IPS-18a (cell line): ENCODE measurements at regions not wholly inside any gene's neighbourhood (a gene's known extent, or its start where the extent isn't known, plus 50 kb on each side); places are given as distances from the start of the nearest gene placed in this dataset.
"Not testable (repeated sequence)": the region's sequence is repeated elsewhere in the genome, so short reads cannot be mapped to it uniquely, and the experiment has no call there.

ENCODE experiments used
- H3K27ac ChIP-seq: one replicate; pipeline ENCODE4 v1.5.1; 2013; ENCODE audit warnings: low read length
- H3K27me3 ChIP-seq: one replicate; pipeline ENCODE4 v1.6.1; 2013; ENCODE audit warnings: mild to moderate bottlenecking, low read length; ENCODE audit not compliant: control insufficient read depth, insufficient read depth
- H3K36me3 ChIP-seq: one replicate; pipeline ENCODE4 v1.6.1; 2013; ENCODE audit warnings: low read depth, low read length; ENCODE audit not compliant: control insufficient read depth
- H3K4me1 ChIP-seq: one replicate; pipeline ENCODE4 v1.6.1; 2013; ENCODE audit warnings: low read depth, low read length; ENCODE audit not compliant: control insufficient read depth
- H3K4me3 ChIP-seq: one replicate; pipeline ENCODE4 v1.5.1; 2013; ENCODE audit warnings: low read length
- H3K9ac ChIP-seq: one replicate; pipeline ENCODE4 v1.6.1; 2013; ENCODE audit warnings: mild to moderate bottlenecking, low read length, moderate library complexity
- H3K9me3 ChIP-seq: one replicate; pipeline ENCODE4 v1.6.1; 2013; ENCODE audit warnings: low read depth, low read length; ENCODE audit not compliant: control insufficient read depth

GRCh38 chr6:26179675-26180074 is 92.4 kb downstream of the HFE start:
- no peaks in the 10 kb centered on the region for H3K9me3 ChIP-seq
- H3K9ac ChIP-seq: no peak overlapping the region
- peaks cover 10% of the 10 kb centered on the region for H3K4me1 ChIP-seq
- H3K27me3 ChIP-seq: no peaks in the 10 kb centered on the region
- no peak overlapping the region for H3K4me3 ChIP-seq
- no peak overlapping the region for H3K27ac ChIP-seq
- H3K36me3 ChIP-seq: no peaks in the 10 kb centered on the region

GRCh38 chr6:26180346-26180745 is 93.1 kb downstream of the HFE start:
- Histone ChIP-seq H3K9ac (no peak overlapping the region), H3K4me3 (no peak overlapping the region), H3K4me1 (peaks cover 16% of the 10 kb centered on the region), H3K27ac (no peak overlapping the region), H3K36me3 (no peaks in the 10 kb centered on the region), H3K9me3 (no peaks in the 10 kb centered on the region), H3K27me3 (no peaks in the 10 kb centered on the region)

GRCh38 chr6:26183237-26183580 is 96.0 kb downstream of the HFE start:
- H3K9ac ChIP-seq: peak overlapping the region; percentile 98
- H3K9me3 ChIP-seq: no peaks in the 10 kb centered on the region
- H3K36me3 ChIP-seq: no peaks in the 10 kb centered on the region
- H3K4me3 ChIP-seq: peak overlapping the region; percentile 90
- H3K4me1 ChIP-seq: peaks cover 33% of the 10 kb centered on the region
- H3K27me3 ChIP-seq: no peaks in the 10 kb centered on the region
- H3K27ac ChIP-seq: peak overlapping the region; percentile 99

- Histone ChIP-seq H3K9ac (peak overlapping the region; percentile 98), H3K9me3 (no peaks in the 10 kb centered on the region), H3K27me3 (no peaks in the 10 kb centered on the region), H3K27ac (peak overlapping the region; percentile 99), H3K4me3 (peak overlapping the region; percentile 90), H3K4me1 (peaks cover 33% of the 10 kb centered on the region), H3K36me3 (no peaks in the 10 kb centered on the region)
Observed at GRCh38 chr6:26183581-26184366, 96.5 kb downstream of the HFE start.

GRCh38 chr6:26184367-26184891 is 97.2 kb downstream of the HFE start:
- no peaks in the 10 kb centered on the region for H3K27me3 ChIP-seq
- H3K9ac ChIP-seq: peak overlapping the region; percentile 98
- H3K9me3 ChIP-seq: no peaks in the 10 kb centered on the region
- peaks cover 33% of the 10 kb centered on the region for H3K4me1 ChIP-seq
- H3K36me3 ChIP-seq: no peaks in the 10 kb centered on the region
- peak overlapping the region; percentile 99 for H3K27ac ChIP-seq
- H3K4me3 ChIP-seq: peak overlapping the region; percentile 90

- peak overlapping the region; percentile 98 for H3K9ac ChIP-seq
- H3K4me3 ChIP-seq: peak overlapping the region; percentile 90
- H3K9me3 ChIP-seq: no peaks in the 10 kb centered on the region
- peaks cover 33% of the 10 kb centered on the region for H3K4me1 ChIP-seq
- H3K27ac ChIP-seq: peak overlapping the region; percentile 99
- no peaks in the 10 kb centered on the region for H3K36me3 ChIP-seq
- H3K27me3 ChIP-seq: no peaks in the 10 kb centered on the region
Observed at GRCh38 chr6:26185004-26185403, 97.8 kb downstream of the HFE start.

GRCh38 chr6:26185802-26186201 is 98.6 kb downstream of the HFE start:
- H3K4me3 ChIP-seq: no peak overlapping the region
- H3K27ac ChIP-seq: peak overlapping the region; percentile 99
- peaks cover 33% of the 10 kb centered on the region for H3K4me1 ChIP-seq
- no peaks in the 10 kb centered on the region for H3K36me3 ChIP-seq
- no peaks in the 10 kb centered on the region for H3K9me3 ChIP-seq
- peak overlapping the region; percentile 98 for H3K9ac ChIP-seq
- H3K27me3 ChIP-seq: no peaks in the 10 kb centered on the region

GRCh38 chr6:26186652-26187051 is 99.4 kb downstream of the HFE start:
- Histone ChIP-seq H3K27me3 (no peaks in the 10 kb centered on the region), H3K9me3 (no peaks in the 10 kb centered on the region), H3K4me1 (peaks cover 33% of the 10 kb centered on the region), H3K36me3 (no peaks in the 10 kb centered on the region), H3K27ac (peak overlapping the region; percentile 99), H3K4me3 (peak overlapping the region; percentile 96), H3K9ac (peak overlapping the region; percentile 99)

- Histone ChIP-seq H3K36me3 (no peaks in the 10 kb centered on the region), H3K9me3 (no peaks in the 10 kb centered on the region), H3K27ac (peak overlapping the region; percentile 99), H3K4me1 (peaks cover 32% of the 10 kb centered on the region), H3K27me3 (no peaks in the 10 kb centered on the region), H3K9ac (peak overlapping the region; percentile 99), H3K4me3 (peak overlapping the region; percentile 96)
Observed at GRCh38 chr6:26187292-26187691, 100.1 kb downstream of the HFE start.

- peak overlapping the region; percentile 96 for H3K4me3 ChIP-seq
- peak overlapping the region; percentile 99 for H3K9ac ChIP-seq
- no peaks in the 10 kb centered on the region for H3K27me3 ChIP-seq
- H3K36me3 ChIP-seq: no peaks in the 10 kb centered on the region
- peaks cover 26% of the 10 kb centered on the region for H3K4me1 ChIP-seq
- no peaks in the 10 kb centered on the region for H3K9me3 ChIP-seq
- H3K27ac ChIP-seq: peak overlapping the region; percentile 99
Observed at GRCh38 chr6:26187981-26188635, 100.9 kb downstream of the HFE start.

GRCh38 chr6:26191512-26191911 is 104.3 kb downstream of the HFE start:
- not testable (repeated sequence) for H3K4me3 ChIP-seq, H3K27ac ChIP-seq, H3K36me3 ChIP-seq, H3K9ac ChIP-seq, H3K27me3 ChIP-seq, H3K9me3 ChIP-seq
- peaks cover 21% of the 10 kb centered on the region for H3K4me1 ChIP-seq
